ENCODE measurements at regions not wholly inside any gene's neighbourhood (a gene's known extent, or its start where the extent isn't known, plus 50 kb on each side); places are given as distances from the start of the nearest gene placed in this dataset.

DNA sequence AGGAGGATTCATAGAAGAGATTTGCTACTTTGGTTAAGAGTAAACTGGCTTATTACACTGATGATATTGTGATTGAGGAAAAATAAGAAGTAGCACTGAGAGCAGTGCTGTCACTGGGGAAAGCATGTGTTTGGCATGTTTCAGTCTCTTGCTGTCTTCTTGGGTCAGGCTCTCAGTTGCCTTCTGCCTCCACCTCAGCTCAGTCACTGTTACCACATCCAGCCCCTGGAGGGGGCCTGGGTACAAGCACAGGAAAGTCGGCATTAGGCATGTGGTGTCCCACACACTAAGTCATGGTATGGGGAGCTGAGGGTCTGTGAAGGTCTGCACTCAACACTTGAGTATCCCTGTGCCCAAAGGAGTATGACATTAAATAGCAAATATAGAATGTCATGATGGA is 958.3 kb upstream of the CDH9 start:
- no peak overlapping the region for H3K4me3 Mint-ChIP-seq (ENCODE audit: low read depth, unreplicated experiment)
- peaks cover 7% of the 10 kb centered on the region for H3K4me1 Mint-ChIP-seq (ENCODE audit: low read depth, unreplicated experiment)
- BruUV-seq (replicated peaks), result no TSS peak
- no peak overlapping the region for H3K27ac Mint-ChIP-seq (ENCODE audit: unreplicated experiment)
- TF ChIP-seq, protein P1, sequence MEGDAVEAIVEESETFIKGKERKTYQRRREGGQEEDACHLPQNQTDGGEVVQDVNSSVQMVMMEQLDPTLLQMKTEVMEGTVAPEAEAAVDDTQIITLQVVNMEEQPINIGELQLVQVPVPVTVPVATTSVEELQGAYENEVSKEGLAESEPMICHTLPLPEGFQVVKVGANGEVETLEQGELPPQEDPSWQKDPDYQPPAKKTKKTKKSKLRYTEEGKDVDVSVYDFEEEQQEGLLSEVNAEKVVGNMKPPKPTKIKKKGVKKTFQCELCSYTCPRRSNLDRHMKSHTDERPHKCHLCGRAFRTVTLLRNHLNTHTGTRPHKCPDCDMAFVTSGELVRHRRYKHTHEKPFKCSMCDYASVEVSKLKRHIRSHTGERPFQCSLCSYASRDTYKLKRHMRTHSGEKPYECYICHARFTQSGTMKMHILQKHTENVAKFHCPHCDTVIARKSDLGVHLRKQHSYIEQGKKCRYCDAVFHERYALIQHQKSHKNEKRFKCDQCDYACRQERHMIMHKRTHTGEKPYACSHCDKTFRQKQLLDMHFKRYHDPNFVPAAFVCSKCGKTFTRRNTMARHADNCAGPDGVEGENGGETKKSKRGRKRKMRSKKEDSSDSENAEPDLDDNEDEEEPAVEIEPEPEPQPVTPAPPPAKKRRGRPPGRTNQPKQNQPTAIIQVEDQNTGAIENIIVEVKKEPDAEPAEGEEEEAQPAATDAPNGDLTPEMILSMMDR (IDR thresholded peaks at IDR 0.05; ENCODE audit: unreplicated experiment), result no peak
- no peaks in the 10 kb centered on the region for H3K27me3 Mint-ChIP-seq (ENCODE audit: unreplicated experiment)
- H3K36me3 Mint-ChIP-seq (ENCODE audit: insufficient read depth, unreplicated experiment), result no peaks in the 10 kb centered on the region
- peaks cover 3% of the 10 kb centered on the region for H3K9me3 Mint-ChIP-seq (ENCODE audit: low read depth, unreplicated experiment)
- intact Hi-C loops (cut with micrococcal nuclease; ENCODE audit: unreplicated experiment), result no loop called here
- DNase-seq, result no peak
- CTCF ChIA-PET, result no interaction called here

DNA sequence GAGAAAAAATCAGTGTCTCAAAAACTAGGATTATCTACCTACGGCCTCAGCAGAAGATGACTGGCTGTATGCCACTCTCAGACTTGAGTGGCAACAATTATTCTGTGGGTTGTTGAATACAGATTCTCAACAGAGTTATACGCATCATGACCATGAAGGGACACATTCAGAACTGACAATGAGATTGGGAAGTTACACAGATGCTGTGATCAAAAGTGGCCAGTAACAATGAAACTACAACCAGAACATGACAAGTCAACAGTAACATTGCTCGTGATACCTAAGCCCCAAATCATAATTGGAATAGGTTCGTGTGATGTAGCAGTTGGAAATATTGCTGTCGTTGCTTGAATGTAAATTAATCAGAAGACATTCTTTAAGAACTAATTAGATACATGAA is 957.5 kb upstream of the CDH9 start:
- Mint-ChIP-seq H3K27ac (ENCODE audit: unreplicated experiment) (no peak overlapping the region), H3K4me1 (ENCODE audit: low read depth, unreplicated experiment) (peaks cover 7% of the 10 kb centered on the region), H3K36me3 (ENCODE audit: insufficient read depth, unreplicated experiment) (no peaks in the 10 kb centered on the region), H3K4me3 (ENCODE audit: low read depth, unreplicated experiment) (no peak overlapping the region), H3K27me3 (ENCODE audit: unreplicated experiment) (no peaks in the 10 kb centered on the region), H3K9me3 (ENCODE audit: low read depth, unreplicated experiment) (peaks cover 3% of the 10 kb centered on the region)
- TF ChIP-seq, protein P1 (IDR thresholded peaks at IDR 0.05; ENCODE audit: unreplicated experiment), result no peak
- BruUV-seq (replicated peaks), result no TSS peak
- CTCF ChIA-PET, result no interaction called here
- DNase-seq, result no peak
- intact Hi-C loops (cut with micrococcal nuclease; ENCODE audit: unreplicated experiment), result no loop called here

DNA sequence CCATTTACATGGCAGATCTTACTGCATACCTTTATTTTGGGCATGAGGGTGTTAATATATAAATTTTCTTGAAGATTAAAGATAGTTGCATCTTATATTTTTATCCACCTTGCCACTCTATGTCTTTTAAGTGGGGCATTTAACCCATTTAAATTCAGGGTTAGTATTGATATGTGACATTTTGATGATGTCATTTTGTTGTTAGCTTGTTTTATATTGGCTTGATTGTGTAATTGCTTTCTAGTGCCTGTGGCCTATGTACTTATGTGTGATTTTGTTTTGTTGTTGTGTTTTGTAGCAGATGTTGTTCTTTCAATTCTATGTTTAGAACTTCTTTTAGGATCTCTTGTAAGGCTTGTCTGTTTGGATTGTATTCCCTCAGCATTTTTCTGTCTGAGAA is 939.9 kb upstream of the CDH9 start:
- DNase-seq, result no peak
- Mint-ChIP-seq H3K27ac (ENCODE audit: unreplicated experiment) (no peak overlapping the region), H3K27me3 (ENCODE audit: unreplicated experiment) (no peaks in the 10 kb centered on the region), H3K9me3 (ENCODE audit: low read depth, unreplicated experiment) (peaks cover 14% of the 10 kb centered on the region), H3K4me3 (ENCODE audit: low read depth, unreplicated experiment) (no peak overlapping the region), H3K4me1 (ENCODE audit: low read depth, unreplicated experiment) (no peaks in the 10 kb centered on the region), H3K36me3 (ENCODE audit: insufficient read depth, unreplicated experiment) (no peaks in the 10 kb centered on the region)
- TF ChIP-seq, protein P1 (IDR thresholded peaks at IDR 0.05; ENCODE audit: unreplicated experiment), result no peak
- BruUV-seq (replicated peaks), result no TSS peak
- intact Hi-C loops (cut with micrococcal nuclease; ENCODE audit: unreplicated experiment), result no loop called here
- CTCF ChIA-PET, result no interaction called here

DNA sequence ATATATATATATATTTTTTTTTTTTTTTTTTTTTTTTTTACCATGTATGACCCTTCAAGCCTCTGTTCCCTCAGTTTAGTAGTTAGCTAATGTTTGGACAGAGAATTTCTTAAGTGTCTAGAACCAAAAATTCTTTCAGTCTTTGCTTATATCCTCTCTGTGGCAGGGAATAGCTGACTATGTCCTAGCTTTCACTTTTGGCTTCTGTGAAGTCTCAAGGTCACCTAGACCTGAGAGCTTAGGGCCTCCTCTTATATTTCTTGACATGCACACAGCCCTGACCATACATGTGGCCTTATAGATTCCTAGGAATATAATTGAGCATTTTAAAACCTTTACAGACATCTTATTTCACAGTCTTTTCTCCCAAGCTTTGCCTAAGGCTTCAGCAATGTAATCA is 930.8 kb upstream of the CDH9 start:
- no peaks in the 10 kb centered on the region for H3K4me1 Mint-ChIP-seq (ENCODE audit: low read depth, unreplicated experiment)
- BruUV-seq (replicated peaks), result no TSS peak
- DNase-seq, result no peak
- H3K27ac Mint-ChIP-seq (ENCODE audit: unreplicated experiment), result no peak overlapping the region
- no peaks in the 10 kb centered on the region for H3K27me3 Mint-ChIP-seq (ENCODE audit: unreplicated experiment)
- peaks cover 6% of the 10 kb centered on the region for H3K9me3 Mint-ChIP-seq (ENCODE audit: low read depth, unreplicated experiment)
- CTCF ChIA-PET, result interaction anchor here (0.7 kb wide), 1 partner anchor 343 kb away, joined by 8 read pairs; no protein-coding TSS in a partner anchor
- no peak overlapping the region for H3K4me3 Mint-ChIP-seq (ENCODE audit: low read depth, unreplicated experiment)
- TF ChIP-seq, protein P1 (IDR thresholded peaks at IDR 0.05; ENCODE audit: unreplicated experiment), result no peak
- intact Hi-C loops (cut with micrococcal nuclease; ENCODE audit: unreplicated experiment), result loop anchor here (10.0 kb wide), 1 partner anchor 114 kb away; no protein-coding TSS in a partner anchor
- no peaks in the 10 kb centered on the region for H3K36me3 Mint-ChIP-seq (ENCODE audit: insufficient read depth, unreplicated experiment)
